Muscle of leg (tissue), 3 donors: ENCODE measurements at regions not wholly inside any gene's neighbourhood (a gene's known extent, or its start where the extent isn't known, plus 50 kb on each side); places are given as distances from the start of the nearest gene placed in this dataset.
A peak's percentile ranks its signal among the peaks of the same experiment; 100 is the strongest.

ENCODE experiments used
- DNase-seq: peaks from one replicate; pipeline ENCODE4 v3.0.0; 2013
- H3K27ac ChIP-seq: one replicate; pipeline ENCODE4 v1.5.1; 2013; ENCODE audit warnings: mild to moderate bottlenecking, low read length, control low read depth
- H3K27me3 ChIP-seq: one replicate; pipeline ENCODE4 v1.6.1; 2013; ENCODE audit warnings: low read length; ENCODE audit not compliant: control insufficient read depth, insufficient read depth
- H3K36me3 ChIP-seq: one replicate; pipeline ENCODE4 v1.6.1; 2013; ENCODE audit warnings: low read length; ENCODE audit not compliant: control insufficient read depth, insufficient read depth
- H3K4me1 ChIP-seq: one replicate; pipeline ENCODE4 v1.6.1; 2013; ENCODE audit warnings: low read length; ENCODE audit not compliant: control insufficient read depth, insufficient read depth
- H3K4me3 ChIP-seq: one replicate; pipeline ENCODE4 v1.5.1; 2013; ENCODE audit warnings: low read length, control low read depth
- H3K9me3 ChIP-seq: replicated peaks from 2 replicates; pipeline ENCODE4 v1.6.1; 2013; ENCODE audit warnings: low read depth, low read length; ENCODE audit not compliant: control insufficient read depth
- WGBS: methylation state at CpG from one replicate; pipeline ENCODE4 v1.1.5; 2013; ENCODE audit warnings: missing lambda C conversion rate; ENCODE audit not compliant: insufficient coverage; 5-methylcytosine and 5-hydroxymethylcytosine counted together

GRCh38 chr4:38275331-38276100, 315.3 kb downstream of the PTTG2 start:
- no peak for DNase-seq
- peaks cover 6% of the 10 kb centered on the region for H3K9me3 ChIP-seq
- no peak overlapping the region for H3K27ac ChIP-seq
- no peaks in the 10 kb centered on the region for H3K4me1 ChIP-seq
- no peaks in the 10 kb centered on the region for H3K36me3 ChIP-seq
- WGBS = 100% methylated on average over 1 of the region's 5 CpGs
- H3K27me3 ChIP-seq = no peaks in the 10 kb centered on the region
- no peak overlapping the region for H3K4me3 ChIP-seq

GRCh38 chr4:38278255-38278654, 318.1 kb downstream of the PTTG2 start:
- Histone ChIP-seq H3K36me3 (no peaks in the 10 kb centered on the region), H3K27ac (no peak overlapping the region), H3K4me1 (peaks cover 6% of the 10 kb centered on the region), H3K9me3 (peaks cover 6% of the 10 kb centered on the region), H3K27me3 (no peaks in the 10 kb centered on the region), H3K4me3 (no peak overlapping the region)
- no CpG with 5 or more reads among the region's 4 CpGs for WGBS
- DNase-seq = no peak

- no peak for DNase-seq
- Histone ChIP-seq H3K4me3 (no peak overlapping the region), H3K4me1 (peaks cover 6% of the 10 kb centered on the region), H3K9me3 (peaks cover 6% of the 10 kb centered on the region), H3K27ac (no peak overlapping the region), H3K27me3 (no peaks in the 10 kb centered on the region), H3K36me3 (no peaks in the 10 kb centered on the region)
- WGBS = 98% methylated on average over 7 of the region's 8 CpGs
These were observed 318.9 kb downstream of the PTTG2 start for GRCh38 chr4:38279077-38279476.

GRCh38 chr4:38279650-38280322, 319.6 kb downstream of the PTTG2 start:
- Histone ChIP-seq H3K4me1 (peaks cover 6% of the 10 kb centered on the region), H3K4me3 (no peak overlapping the region), H3K9me3 (peaks cover 6% of the 10 kb centered on the region), H3K27ac (no peak overlapping the region), H3K27me3 (no peaks in the 10 kb centered on the region), H3K36me3 (no peaks in the 10 kb centered on the region)
- no peak for DNase-seq
- 78% methylated on average over 8 of the region's 9 CpGs for whole genome bisulfite sequencing

GRCh38 chr4:38280323-38280706, 320.1 kb downstream of the PTTG2 start:
- Histone ChIP-seq H3K36me3 (no peaks in the 10 kb centered on the region), H3K4me1 (peaks cover 6% of the 10 kb centered on the region), H3K9me3 (peaks cover 6% of the 10 kb centered on the region), H3K4me3 (no peak overlapping the region), H3K27me3 (no peaks in the 10 kb centered on the region), H3K27ac (no peak overlapping the region)
- WGBS = 86% methylated on average over 4 of the region's 4 CpGs
- DNase-seq = no peak

GRCh38 chr4:38281371-38282071, 321.3 kb downstream of the PTTG2 start:
- Histone ChIP-seq H3K4me3 (no peak overlapping the region), H3K27ac (peak overlapping the region; percentile 26), H3K9me3 (peaks cover 6% of the 10 kb centered on the region), H3K27me3 (no peaks in the 10 kb centered on the region), H3K36me3 (no peaks in the 10 kb centered on the region), H3K4me1 (peaks cover 6% of the 10 kb centered on the region)
- WGBS = no CpG with 5 or more reads among the region's 2 CpGs
- DNase-seq = peak; percentile 71

GRCh38 chr4:38283724-38284123, 323.5 kb downstream of the PTTG2 start:
- H3K4me3 ChIP-seq = no peak overlapping the region
- H3K27ac ChIP-seq = no peak overlapping the region
- H3K36me3 ChIP-seq = no peaks in the 10 kb centered on the region
- no peaks in the 10 kb centered on the region for H3K9me3 ChIP-seq
- DNase-seq = no peak
- peaks cover 6% of the 10 kb centered on the region for H3K4me1 ChIP-seq
- WGBS = no CpG with 5 or more reads among the region's 3 CpGs
- H3K27me3 ChIP-seq = no peaks in the 10 kb centered on the region

- DNase-seq = no peak
- Histone ChIP-seq H3K4me1 (peaks cover 6% of the 10 kb centered on the region), H3K4me3 (no peak overlapping the region), H3K36me3 (no peaks in the 10 kb centered on the region), H3K27ac (no peak overlapping the region), H3K9me3 (no peaks in the 10 kb centered on the region), H3K27me3 (no peaks in the 10 kb centered on the region)
- WGBS = 50% methylated on average over 1 of the region's 2 CpGs
These were observed 324.3 kb downstream of the PTTG2 start for GRCh38 chr4:38284294-38285030.

GRCh38 chr4:38287101-38287851, 327.1 kb downstream of the PTTG2 start:
- H3K36me3 ChIP-seq = no peaks in the 10 kb centered on the region
- H3K27ac ChIP-seq = no peak overlapping the region
- H3K9me3 ChIP-seq = no peaks in the 10 kb centered on the region
- no peaks in the 10 kb centered on the region for H3K4me1 ChIP-seq
- no peak for DNase-seq
- H3K27me3 ChIP-seq = no peaks in the 10 kb centered on the region
- 67% methylated on average over 5 of the region's 10 CpGs for WGBS
- H3K4me3 ChIP-seq = no peak overlapping the region
